ENCODE measurements at regions not wholly inside any gene's neighbourhood (a gene's known extent, or its start where the extent isn't known, plus 50 kb on each side); places are given as distances from the start of the nearest gene placed in this dataset.
"Not testable (repeated sequence)": the region's sequence is repeated elsewhere in the genome, so short reads cannot be mapped to it uniquely, and the experiment has no call there.

- DNase-seq, result peak; percentile 31 to 42
Observed at GRCh38 chr12:74170645-74171477, 366.8 kb upstream of the ATXN7L3B start.

- peak in 1 of 2 experiments; percentile 6 for DNase-seq
Observed at GRCh38 chr12:74171478-74171909, 366.1 kb upstream of the ATXN7L3B start.

GRCh38 chr12:74174961-74175360 lies 362.7 kb upstream of the ATXN7L3B start:
- DNase-seq, result not testable (repeated sequence)

GRCh38 chr12:74185360-74185759 lies 352.3 kb upstream of the ATXN7L3B start:
- no peak for DNase-seq

- no peak for DNase-seq
Observed at GRCh38 chr12:74193191-74193590, 344.4 kb upstream of the ATXN7L3B start.

GRCh38 chr12:74204236-74204635 lies 333.4 kb upstream of the ATXN7L3B start:
- DNase-seq, result no peak

GRCh38 chr12:74227846-74228545 lies 309.6 kb upstream of the ATXN7L3B start:
- DNase-seq, result no peak

- DNase-seq, result no peak
Observed at GRCh38 chr12:74229671-74230070, 308.0 kb upstream of the ATXN7L3B start.

GRCh38 chr12:74235342-74235741 lies 302.3 kb upstream of the ATXN7L3B start:
- no peak for DNase-seq

- no peak for DNase-seq
Observed at GRCh38 chr12:74241341-74241740, 296.3 kb upstream of the ATXN7L3B start.

- DNase-seq, result no peak
Observed at GRCh38 chr12:74242088-74242487, 295.5 kb upstream of the ATXN7L3B start.

- no peak for DNase-seq
Observed at GRCh38 chr12:74245458-74245857, 292.2 kb upstream of the ATXN7L3B start.

GRCh38 chr12:74250891-74251290 lies 286.7 kb upstream of the ATXN7L3B start:
- DNase-seq, result no peak

- DNase-seq, result not testable (repeated sequence)
Observed at GRCh38 chr12:74253826-74254225, 283.8 kb upstream of the ATXN7L3B start.

GRCh38 chr12:74254784-74255183 lies 282.9 kb upstream of the ATXN7L3B start:
- DNase-seq, result no peak

- no peak for DNase-seq
Observed at GRCh38 chr12:74259199-74259598, 278.4 kb upstream of the ATXN7L3B start.

GRCh38 chr12:74264692-74265091 lies 272.9 kb upstream of the ATXN7L3B start:
- no peak for DNase-seq

GRCh38 chr12:74269355-74269754 lies 268.3 kb upstream of the ATXN7L3B start:
- DNase-seq, result not testable (repeated sequence)

GRCh38 chr12:74280156-74280655 lies 257.4 kb upstream of the ATXN7L3B start:
- DNase-seq, result no peak

GRCh38 chr12:74281401-74282180 lies 256.0 kb upstream of the ATXN7L3B start:
- not testable (repeated sequence) for DNase-seq

GRCh38 chr12:74283646-74284045 lies 254.0 kb upstream of the ATXN7L3B start:
- DNase-seq, result no peak

- no peak for DNase-seq
Observed at GRCh38 chr12:74285773-74286172, 251.9 kb upstream of the ATXN7L3B start.

GRCh38 chr12:74286254-74286653 lies 251.4 kb upstream of the ATXN7L3B start:
- no peak for DNase-seq

All from NCI-H1930 (cell line).